Nephron progenitor cell (in vitro differentiated cells): ENCODE measurements at regions not wholly inside any gene's neighbourhood (a gene's known extent, or its start where the extent isn't known, plus 50 kb on each side); places are given as distances from the start of the nearest gene placed in this dataset.

Experiments used
- DNase-seq: peaks from one replicate; pipeline ENCODE4 v3.0.0; 2021
- H3K27ac Mint-ChIP-seq: 2 replicates; pipeline ENCODE4 v1.8.0; 2021; ENCODE audit warnings: mild to moderate bottlenecking, moderate library complexity, mixed read lengths
- H3K27me3 Mint-ChIP-seq: 2 replicates; pipeline ENCODE4 v1.8.0; 2021; ENCODE audit warnings: mild to moderate bottlenecking, low read depth, mixed read lengths; ENCODE audit not compliant: poor library complexity
- H3K36me3 Mint-ChIP-seq: 2 replicates; pipeline ENCODE4 v1.8.0; 2021; ENCODE audit warnings: low read depth, mixed read lengths
- H3K4me1 Mint-ChIP-seq: 2 replicates; pipeline ENCODE4 v1.8.0; 2021; ENCODE audit warnings: mixed read lengths
- H3K4me3 Mint-ChIP-seq: 2 replicates; pipeline ENCODE4 v1.8.0; 2021; ENCODE audit warnings: mild to moderate bottlenecking, moderate library complexity, mixed read lengths
- H3K9me3 Mint-ChIP-seq: 2 replicates; pipeline ENCODE4 v1.8.0; 2021; ENCODE audit warnings: mild to moderate bottlenecking, moderate library complexity, mixed read lengths
- TF ChIP-seq, protein P1 (sequence below): fragments of 200-600 bp; sonication (generic); IDR thresholded peaks from 2 replicates; pipeline ENCODE4 v1.5.0; 2021; ENCODE audit warnings: antibody characterized with exemption

DNA sequence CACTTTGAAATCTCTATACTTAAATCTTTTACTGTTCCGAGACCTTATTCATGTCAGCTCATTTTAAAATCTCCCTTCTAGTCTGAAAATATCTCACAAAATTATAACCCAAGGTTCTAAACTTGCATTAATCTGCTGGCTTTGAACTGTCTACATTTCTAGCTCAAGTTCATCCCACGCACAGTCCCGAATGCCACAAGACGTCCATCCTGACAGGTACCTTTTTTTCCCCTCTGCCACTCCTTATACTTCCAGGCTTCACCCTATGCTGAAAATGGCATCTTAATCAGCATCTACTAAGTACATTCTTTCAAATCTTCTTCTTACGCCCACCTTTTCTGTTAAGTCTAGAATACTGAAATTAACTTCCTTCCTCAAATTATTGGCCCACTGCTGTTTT lies 259.2 kb upstream of the GALNTL6 start:
- Mint-ChIP-seq H3K4me1 (peaks cover 5% of the 10 kb centered on the region), H3K36me3 (no peaks in the 10 kb centered on the region), H3K9me3 (no peaks in the 10 kb centered on the region), H3K27me3 (no peaks in the 10 kb centered on the region), H3K4me3 (no peak overlapping the region), H3K27ac (no peak overlapping the region)
- TF ChIP-seq, protein P1, sequence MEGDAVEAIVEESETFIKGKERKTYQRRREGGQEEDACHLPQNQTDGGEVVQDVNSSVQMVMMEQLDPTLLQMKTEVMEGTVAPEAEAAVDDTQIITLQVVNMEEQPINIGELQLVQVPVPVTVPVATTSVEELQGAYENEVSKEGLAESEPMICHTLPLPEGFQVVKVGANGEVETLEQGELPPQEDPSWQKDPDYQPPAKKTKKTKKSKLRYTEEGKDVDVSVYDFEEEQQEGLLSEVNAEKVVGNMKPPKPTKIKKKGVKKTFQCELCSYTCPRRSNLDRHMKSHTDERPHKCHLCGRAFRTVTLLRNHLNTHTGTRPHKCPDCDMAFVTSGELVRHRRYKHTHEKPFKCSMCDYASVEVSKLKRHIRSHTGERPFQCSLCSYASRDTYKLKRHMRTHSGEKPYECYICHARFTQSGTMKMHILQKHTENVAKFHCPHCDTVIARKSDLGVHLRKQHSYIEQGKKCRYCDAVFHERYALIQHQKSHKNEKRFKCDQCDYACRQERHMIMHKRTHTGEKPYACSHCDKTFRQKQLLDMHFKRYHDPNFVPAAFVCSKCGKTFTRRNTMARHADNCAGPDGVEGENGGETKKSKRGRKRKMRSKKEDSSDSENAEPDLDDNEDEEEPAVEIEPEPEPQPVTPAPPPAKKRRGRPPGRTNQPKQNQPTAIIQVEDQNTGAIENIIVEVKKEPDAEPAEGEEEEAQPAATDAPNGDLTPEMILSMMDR: no peak
- no peak for DNase-seq

GRCh38 chr4:171542640-171543039 lies 270.6 kb upstream of the GALNTL6 start:
- Mint-ChIP-seq H3K27me3 (no peaks in the 10 kb centered on the region), H3K4me3 (no peak overlapping the region), H3K9me3 (no peaks in the 10 kb centered on the region), H3K36me3 (no peaks in the 10 kb centered on the region), H3K27ac (no peak overlapping the region), H3K4me1 (no peaks in the 10 kb centered on the region)
- no peak for DNase-seq
- TF ChIP-seq, protein P1: no peak

GRCh38 chr4:171538601-171539100 lies 274.6 kb upstream of the GALNTL6 start:
- Mint-ChIP-seq H3K27ac (no peak overlapping the region), H3K36me3 (no peaks in the 10 kb centered on the region), H3K27me3 (no peaks in the 10 kb centered on the region), H3K4me3 (no peak overlapping the region), H3K4me1 (no peaks in the 10 kb centered on the region), H3K9me3 (no peaks in the 10 kb centered on the region)
- TF ChIP-seq, protein P1: no peak
- DNase-seq: no peak

GRCh38 chr4:171534391-171534790 lies 278.8 kb upstream of the GALNTL6 start:
- no peak overlapping the region for H3K4me3 Mint-ChIP-seq
- H3K27ac Mint-ChIP-seq: no peak overlapping the region
- no peaks in the 10 kb centered on the region for H3K36me3 Mint-ChIP-seq
- no peaks in the 10 kb centered on the region for H3K27me3 Mint-ChIP-seq
- TF ChIP-seq, protein P1: no peak
- no peak for DNase-seq
- H3K4me1 Mint-ChIP-seq: no peaks in the 10 kb centered on the region
- no peaks in the 10 kb centered on the region for H3K9me3 Mint-ChIP-seq

DNA sequence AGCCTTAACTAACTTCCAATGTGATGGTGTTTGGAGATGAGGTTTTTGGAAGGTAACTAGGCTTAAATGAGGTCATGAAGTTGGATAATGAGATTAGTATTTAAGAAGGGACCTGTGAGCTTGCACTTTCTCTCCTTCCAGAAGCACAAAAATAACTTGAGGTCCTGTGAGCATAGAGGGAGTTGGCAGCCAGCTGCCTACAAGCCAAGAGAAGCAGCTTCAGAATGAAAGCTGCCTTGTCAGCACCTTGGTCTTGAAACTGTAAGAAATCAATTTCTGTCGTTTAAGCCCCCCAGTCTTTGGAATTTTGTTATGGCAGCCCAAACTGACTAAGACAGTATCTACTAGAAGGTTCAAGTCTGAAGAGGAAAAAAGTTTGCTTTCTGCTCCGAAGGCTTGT lies 280.2 kb upstream of the GALNTL6 start:
- Mint-ChIP-seq H3K4me3 (no peak overlapping the region), H3K4me1 (no peaks in the 10 kb centered on the region), H3K27ac (no peak overlapping the region), H3K27me3 (no peaks in the 10 kb centered on the region), H3K36me3 (no peaks in the 10 kb centered on the region), H3K9me3 (no peaks in the 10 kb centered on the region)
- DNase-seq: no peak
- TF ChIP-seq, protein P1: no peak

DNA sequence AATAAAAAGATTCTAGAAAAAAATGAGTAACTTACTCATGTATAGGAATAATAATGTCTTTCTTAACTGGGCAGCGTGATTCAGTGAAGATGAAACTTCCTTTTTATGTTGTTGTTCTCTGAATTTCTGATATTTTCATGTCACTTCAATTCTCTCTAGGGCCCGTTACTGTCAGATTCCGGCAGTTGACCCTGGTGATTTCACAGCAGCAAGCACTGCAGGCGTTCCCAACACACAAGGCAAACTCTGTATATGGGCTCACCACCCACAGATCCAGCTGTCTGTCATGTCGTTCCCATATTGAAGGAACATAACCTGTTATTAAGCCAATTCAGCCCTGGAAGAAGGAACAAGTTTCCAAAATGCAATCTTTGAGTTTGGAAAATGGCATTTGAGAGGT lies 288.3 kb upstream of the GALNTL6 start:
- TF ChIP-seq, protein P1: no peak
- no peaks in the 10 kb centered on the region for H3K9me3 Mint-ChIP-seq
- DNase-seq: no peak
- no peaks in the 10 kb centered on the region for H3K4me1 Mint-ChIP-seq
- H3K27ac Mint-ChIP-seq: no peak overlapping the region
- H3K27me3 Mint-ChIP-seq: no peaks in the 10 kb centered on the region
- H3K4me3 Mint-ChIP-seq: no peak overlapping the region
- no peaks in the 10 kb centered on the region for H3K36me3 Mint-ChIP-seq
